ENCODE measurements at regions not wholly inside any gene's neighbourhood (a gene's known extent, or its start where the extent isn't known, plus 50 kb on each side); places are given as distances from the start of the nearest gene placed in this dataset.

DNA sequence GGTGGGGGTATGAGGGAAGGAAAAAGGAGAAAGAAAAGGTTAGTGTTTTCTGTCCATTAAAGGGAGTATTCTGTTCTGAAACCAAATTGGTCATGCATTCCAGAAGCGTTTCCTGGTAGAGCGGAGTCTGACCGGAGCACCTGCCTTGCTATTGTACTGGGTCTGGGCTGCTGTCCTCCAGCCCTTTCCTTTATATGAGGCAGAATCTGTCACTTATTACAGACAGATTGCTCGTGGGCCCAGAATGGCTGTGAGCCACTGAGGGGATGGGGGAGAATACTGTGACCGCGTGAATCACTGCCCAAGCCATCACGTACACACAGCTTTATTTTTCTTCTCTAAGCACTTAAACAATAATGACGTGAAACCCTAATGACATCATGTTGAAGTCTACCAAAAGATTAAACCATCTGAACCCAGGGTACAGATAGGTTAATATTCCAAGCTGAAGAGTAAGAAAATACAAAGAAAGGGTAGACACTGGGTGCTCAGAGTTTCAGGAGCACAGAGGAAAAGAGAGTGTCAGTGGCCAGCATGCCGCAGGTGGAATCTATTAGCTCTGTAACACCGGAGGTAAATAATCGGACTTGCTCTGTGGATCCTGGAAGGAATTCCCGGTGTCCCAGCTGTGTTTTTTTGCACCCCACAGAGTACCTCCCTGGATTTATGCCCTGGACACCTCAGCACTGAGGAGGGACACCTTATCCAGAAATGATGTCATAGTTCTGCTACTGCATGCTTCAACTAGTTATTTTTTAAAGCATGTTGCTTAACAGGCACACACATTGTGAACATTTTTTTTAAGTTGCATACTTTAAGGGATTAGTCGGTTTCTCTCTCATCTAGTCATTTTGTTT, 573.3 kb downstream of the PKHD1 start:
- Mint-ChIP-seq H3K36me3 (ENCODE audit: low read depth) (no peaks in the 10 kb centered on the region), H3K4me3 (no peak overlapping the region), H3K27me3 (no peaks in the 10 kb centered on the region), H3K27ac (no peak overlapping the region), H3K4me1 (no peaks in the 10 kb centered on the region)
- DNase-seq = no peak
- H3K9me3 ChIP-seq (ENCODE audit: control insufficient read depth, low read length, poor library complexity, severe bottlenecking) = no peaks in the 10 kb centered on the region
- ATAC-seq = no peak

DNA sequence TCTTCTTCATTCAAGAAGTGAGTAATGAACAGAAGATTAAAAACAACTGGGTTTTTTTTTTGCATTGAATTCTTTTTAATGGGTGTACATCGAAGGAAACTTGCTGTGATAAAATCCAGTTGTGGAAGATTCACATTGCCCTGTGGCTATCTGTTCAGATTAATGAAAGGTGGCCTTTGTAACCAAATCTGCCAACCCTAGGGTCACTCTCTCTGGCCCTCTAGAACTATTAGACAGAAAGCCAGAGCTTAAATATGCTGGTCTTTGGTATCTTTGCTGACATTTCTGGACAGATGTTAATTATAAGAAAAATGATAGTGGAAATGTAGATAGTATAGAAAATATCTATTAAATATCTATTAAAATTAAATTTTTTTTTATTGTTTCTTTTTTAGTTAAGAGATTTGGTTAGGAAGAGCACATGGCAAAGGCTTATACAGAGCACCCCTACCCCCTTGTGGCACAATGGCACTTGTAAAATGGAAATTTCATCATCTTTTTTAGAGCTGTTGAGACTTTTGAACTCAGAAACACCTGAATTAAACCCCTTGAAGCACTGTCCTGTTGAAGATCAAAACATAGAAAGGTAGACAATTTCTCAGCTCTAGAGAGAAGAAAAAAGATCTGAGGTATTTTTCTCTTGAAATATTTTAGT, 572.5 kb downstream of the PKHD1 start:
- no peak for DNase-seq
- H3K27me3 Mint-ChIP-seq = no peaks in the 10 kb centered on the region
- H3K27ac Mint-ChIP-seq = no peak overlapping the region
- H3K36me3 Mint-ChIP-seq (ENCODE audit: low read depth) = no peaks in the 10 kb centered on the region
- no peaks in the 10 kb centered on the region for H3K4me1 Mint-ChIP-seq
- H3K4me3 Mint-ChIP-seq = no peak overlapping the region
- ATAC-seq = no peak
- H3K9me3 ChIP-seq (ENCODE audit: control insufficient read depth, low read length, poor library complexity, severe bottlenecking) = no peaks in the 10 kb centered on the region

DNA sequence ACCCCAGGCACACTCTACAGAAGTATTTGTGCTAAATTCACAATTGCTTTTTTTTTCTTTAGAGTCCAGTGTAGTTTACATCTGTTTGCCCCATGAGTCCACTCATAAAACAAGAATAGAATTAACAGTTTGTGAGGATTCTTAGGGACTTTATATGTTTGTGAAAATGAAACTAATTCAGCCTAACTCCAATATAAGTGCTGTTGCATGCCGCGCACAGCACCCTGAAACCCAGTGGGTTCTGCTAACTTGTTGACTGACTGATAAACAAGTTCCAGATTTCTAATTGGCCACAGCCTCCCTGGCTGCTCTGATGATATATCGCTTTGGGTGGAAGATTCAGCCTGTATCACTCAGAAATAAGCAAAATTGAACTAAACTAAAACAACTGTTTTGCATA, 561.4 kb downstream of the PKHD1 start:
- H3K27me3 Mint-ChIP-seq = no peaks in the 10 kb centered on the region
- H3K4me3 Mint-ChIP-seq = no peak overlapping the region
- no peaks in the 10 kb centered on the region for H3K36me3 Mint-ChIP-seq (ENCODE audit: low read depth)
- ATAC-seq (no peak), DNase-seq (no peak)
- H3K9me3 ChIP-seq (ENCODE audit: control insufficient read depth, low read length, poor library complexity, severe bottlenecking) = no peaks in the 10 kb centered on the region
- no peaks in the 10 kb centered on the region for H3K4me1 Mint-ChIP-seq
- no peak overlapping the region for H3K27ac Mint-ChIP-seq

DNA sequence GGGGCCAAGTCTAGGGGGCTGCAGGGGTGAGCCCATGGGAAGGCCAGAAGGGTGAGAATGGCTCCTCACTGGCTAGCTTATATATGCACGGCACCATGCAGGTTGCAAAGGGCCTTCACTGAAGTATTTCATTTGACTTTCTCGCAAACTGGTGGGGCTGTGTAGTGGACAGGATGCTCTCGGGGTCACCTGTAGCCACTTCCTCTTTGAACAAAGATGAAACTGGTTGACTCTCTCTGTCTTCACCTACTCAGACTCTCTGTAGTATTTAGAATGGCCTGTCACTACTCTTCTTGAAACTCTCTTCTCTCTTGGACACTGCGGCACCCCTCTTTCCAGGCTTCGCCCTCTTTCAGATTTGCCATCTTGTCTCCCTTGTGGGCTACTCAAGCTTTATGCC, 560.5 kb downstream of the PKHD1 start:
- no peaks in the 10 kb centered on the region for H3K36me3 Mint-ChIP-seq (ENCODE audit: low read depth)
- H3K27ac Mint-ChIP-seq = no peak overlapping the region
- DNase-seq = no peak
- no peaks in the 10 kb centered on the region for H3K9me3 ChIP-seq (ENCODE audit: control insufficient read depth, low read length, poor library complexity, severe bottlenecking)
- no peaks in the 10 kb centered on the region for H3K27me3 Mint-ChIP-seq
- ATAC-seq = no peak
- no peaks in the 10 kb centered on the region for H3K4me1 Mint-ChIP-seq
- H3K4me3 Mint-ChIP-seq = no peak overlapping the region

DNA sequence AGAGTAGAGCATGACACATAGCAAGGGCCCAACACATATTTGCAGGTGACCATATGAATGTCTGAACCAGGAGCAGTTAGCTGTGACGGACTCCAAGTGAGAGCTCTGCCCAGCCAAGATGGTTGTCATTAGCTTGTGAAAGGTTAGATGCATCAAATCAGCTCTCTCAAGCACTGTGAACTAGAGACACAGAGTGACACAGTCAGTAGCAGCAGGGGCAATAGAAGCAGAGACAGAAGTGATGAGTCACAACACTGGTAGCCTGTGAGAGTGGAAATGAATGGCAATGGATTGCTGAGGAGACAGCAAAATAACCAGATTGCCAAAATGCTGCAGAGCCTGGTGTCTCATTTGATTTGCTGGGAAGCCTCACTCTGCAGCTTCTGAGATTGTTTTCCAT, 558.9 kb downstream of the PKHD1 start:
- H3K36me3 Mint-ChIP-seq (ENCODE audit: low read depth) = no peaks in the 10 kb centered on the region
- no peak overlapping the region for H3K4me3 Mint-ChIP-seq
- ATAC-seq (no peak), DNase-seq (no peak)
- no peak overlapping the region for H3K27ac Mint-ChIP-seq
- no peaks in the 10 kb centered on the region for H3K9me3 ChIP-seq (ENCODE audit: control insufficient read depth, low read length, poor library complexity, severe bottlenecking)
- no peaks in the 10 kb centered on the region for H3K27me3 Mint-ChIP-seq
- H3K4me1 Mint-ChIP-seq = no peaks in the 10 kb centered on the region

DNA sequence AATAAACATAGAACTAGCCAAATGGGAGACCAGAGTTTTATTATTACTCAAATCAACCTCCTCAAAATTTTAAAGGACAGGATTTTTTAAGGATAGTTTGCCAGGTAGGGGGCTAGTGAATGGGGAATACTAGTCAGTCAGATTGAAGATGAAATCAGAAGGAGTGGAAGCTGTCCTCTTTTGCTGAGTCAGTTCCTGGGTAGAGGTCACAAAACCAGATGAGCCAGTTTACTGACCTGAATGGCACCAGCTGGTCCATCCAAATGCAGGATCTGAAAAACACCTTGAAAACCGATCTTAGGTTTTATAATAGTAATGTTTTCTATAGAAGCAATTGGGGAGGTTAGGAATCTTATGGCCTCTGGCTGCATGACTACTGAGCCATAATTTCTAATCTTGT, 558.2 kb downstream of the PKHD1 start:
- Mint-ChIP-seq H3K36me3 (ENCODE audit: low read depth) (no peaks in the 10 kb centered on the region), H3K27ac (no peak overlapping the region), H3K27me3 (no peaks in the 10 kb centered on the region), H3K4me1 (no peaks in the 10 kb centered on the region), H3K4me3 (no peak overlapping the region)
- DNase-seq = no peak
- ATAC-seq = no peak
- no peaks in the 10 kb centered on the region for H3K9me3 ChIP-seq (ENCODE audit: control insufficient read depth, low read length, poor library complexity, severe bottlenecking)

DNA sequence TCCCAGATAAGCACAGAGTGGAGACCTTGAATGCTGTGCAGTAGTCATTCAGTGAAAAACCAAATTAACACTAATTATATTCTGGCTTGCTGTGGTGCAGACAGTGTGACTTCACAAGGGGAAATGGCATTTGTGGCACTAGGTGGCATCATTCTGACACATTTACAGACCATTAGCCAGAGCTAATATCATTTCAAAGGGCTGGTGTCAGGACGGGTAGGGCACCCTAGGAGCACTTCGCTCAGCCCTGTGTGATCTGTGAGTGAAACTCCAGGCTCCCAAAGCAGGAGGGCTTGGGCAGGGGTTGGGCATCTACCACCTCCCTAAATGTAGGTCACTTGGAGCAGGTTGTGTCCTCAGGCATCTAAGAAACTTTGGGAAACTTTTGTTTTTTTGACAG, 555.8 kb downstream of the PKHD1 start:
- no peaks in the 10 kb centered on the region for H3K9me3 ChIP-seq (ENCODE audit: control insufficient read depth, low read length, poor library complexity, severe bottlenecking)
- no peak for DNase-seq
- Mint-ChIP-seq H3K27me3 (no peaks in the 10 kb centered on the region), H3K4me3 (no peak overlapping the region), H3K27ac (no peak overlapping the region), H3K36me3 (ENCODE audit: low read depth) (no peaks in the 10 kb centered on the region), H3K4me1 (no peaks in the 10 kb centered on the region)
- ATAC-seq = no peak

DNA sequence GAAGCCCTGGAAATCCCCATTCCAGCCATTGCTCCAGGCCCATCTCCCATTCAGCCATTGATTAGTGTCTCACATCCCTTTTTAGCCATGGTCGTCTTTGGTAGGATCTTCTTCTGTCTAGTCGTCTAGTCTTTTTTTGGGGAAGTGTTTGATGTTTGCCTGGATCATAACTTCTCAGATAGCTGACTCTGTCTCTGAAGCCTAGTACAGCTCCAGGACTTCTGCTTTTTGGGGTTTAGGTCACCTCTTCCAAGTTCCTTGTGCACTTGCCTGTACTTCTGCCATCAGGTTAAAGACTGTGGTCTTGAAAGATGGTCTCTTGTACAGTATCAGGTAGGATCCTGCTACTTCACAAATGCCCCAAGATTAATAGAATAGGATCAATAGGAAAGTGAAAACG, 553.5 kb downstream of the PKHD1 start:
- Mint-ChIP-seq H3K36me3 (ENCODE audit: low read depth) (no peaks in the 10 kb centered on the region), H3K27ac (no peak overlapping the region)
- no peak for DNase-seq

DNA sequence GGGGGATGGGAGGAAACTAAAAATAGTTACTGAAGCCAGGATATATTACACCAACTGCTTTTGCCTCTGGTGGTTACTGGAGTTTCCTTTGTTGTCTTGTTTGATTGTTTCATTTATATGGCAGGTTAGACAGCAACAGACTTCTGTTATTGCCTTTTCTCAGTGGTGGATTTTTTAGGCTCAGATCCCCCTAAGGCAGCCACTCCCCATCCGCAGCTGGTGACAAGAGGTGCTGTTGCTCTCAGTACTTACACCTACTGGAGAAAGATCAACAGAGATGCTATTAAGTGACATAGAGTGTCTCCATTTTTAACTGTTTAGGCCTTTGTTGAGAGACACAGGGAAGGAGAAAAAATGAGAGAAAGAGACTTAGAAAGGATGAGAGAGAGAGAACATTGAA, 552.1 kb downstream of the PKHD1 start:
- no peaks in the 10 kb centered on the region for H3K36me3 Mint-ChIP-seq (ENCODE audit: low read depth)
- no peaks in the 10 kb centered on the region for H3K27me3 Mint-ChIP-seq
- H3K4me3 Mint-ChIP-seq = no peak overlapping the region
- H3K9me3 ChIP-seq (ENCODE audit: control insufficient read depth, low read length, poor library complexity, severe bottlenecking) = no peaks in the 10 kb centered on the region
- ATAC-seq (no peak), DNase-seq (no peak)
- no peaks in the 10 kb centered on the region for H3K4me1 Mint-ChIP-seq
- H3K27ac Mint-ChIP-seq = no peak overlapping the region

More for the DNA sequence above, 553.5 kb downstream of the PKHD1 start:
- ATAC-seq = no peak
- Mint-ChIP-seq H3K4me3 (no peak overlapping the region), H3K27me3 (no peaks in the 10 kb centered on the region), H3K4me1 (no peaks in the 10 kb centered on the region)
- H3K9me3 ChIP-seq (ENCODE audit: control insufficient read depth, low read length, poor library complexity, severe bottlenecking) = no peaks in the 10 kb centered on the region

DNA sequence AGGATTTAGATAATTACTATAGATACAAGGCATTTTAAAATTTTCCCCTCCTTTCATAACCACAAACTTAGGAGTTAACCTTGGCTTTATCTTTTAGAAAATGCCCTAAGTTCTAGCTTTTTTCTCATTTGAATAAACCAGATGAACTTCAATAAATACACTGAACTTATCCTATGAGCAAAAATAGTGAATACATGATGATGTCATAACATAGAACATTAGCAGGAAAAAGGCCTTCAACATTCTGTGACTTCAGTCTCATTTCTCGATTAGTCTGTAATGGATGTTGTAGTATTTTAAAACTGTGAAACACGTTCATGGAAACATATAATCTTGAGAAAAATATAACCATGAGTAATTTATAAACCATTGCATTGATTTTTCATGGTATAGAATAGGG, 550.7 kb downstream of the PKHD1 start:
- no peak overlapping the region for H3K4me3 Mint-ChIP-seq
- H3K27ac Mint-ChIP-seq = no peak overlapping the region
- H3K36me3 Mint-ChIP-seq (ENCODE audit: low read depth) = no peaks in the 10 kb centered on the region
- DNase-seq (no peak), ATAC-seq (no peak)
- no peaks in the 10 kb centered on the region for H3K27me3 Mint-ChIP-seq
- no peaks in the 10 kb centered on the region for H3K4me1 Mint-ChIP-seq
- H3K9me3 ChIP-seq (ENCODE audit: control insufficient read depth, low read length, poor library complexity, severe bottlenecking) = no peaks in the 10 kb centered on the region

DNA sequence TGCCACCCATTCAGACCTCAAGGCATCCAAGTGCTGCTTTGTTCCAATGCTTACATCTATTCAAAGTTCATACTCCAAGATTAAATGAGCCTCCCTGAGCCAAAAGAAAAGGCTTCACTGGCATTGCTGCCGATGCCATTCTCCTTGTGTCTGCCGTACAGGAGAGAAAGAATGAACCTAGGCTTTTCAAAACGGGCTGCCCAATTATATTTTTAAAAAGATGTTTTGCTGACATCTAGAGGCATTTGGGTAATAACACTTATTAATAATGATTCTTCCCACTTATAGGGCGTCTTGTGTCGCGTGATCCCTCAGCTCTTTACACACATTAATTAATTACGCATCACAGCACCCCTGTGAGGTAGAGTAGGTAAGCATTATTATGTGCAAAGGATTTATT, 545.6 kb downstream of the PKHD1 start:
- ATAC-seq = no peak

DNA sequence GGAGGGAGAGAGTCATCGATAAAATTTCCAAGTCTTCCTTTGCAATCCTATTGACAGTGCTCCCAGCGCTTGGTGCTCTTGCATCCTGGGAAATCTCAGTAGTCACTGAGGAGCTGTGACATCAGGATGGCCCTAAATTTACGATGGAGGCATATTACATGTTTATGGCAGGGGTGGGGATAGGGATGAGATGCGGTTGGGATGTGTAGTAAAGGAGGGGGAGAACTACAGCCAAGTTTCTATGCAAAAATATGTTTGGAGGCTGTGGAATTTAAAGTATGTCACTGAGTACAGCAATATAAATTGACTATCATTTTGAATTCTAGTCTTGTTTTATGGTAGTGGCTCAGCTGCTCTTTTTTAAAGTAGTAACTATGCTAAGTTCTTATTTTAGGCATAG, 544.9 kb downstream of the PKHD1 start:
- no peaks in the 10 kb centered on the region for H3K9me3 ChIP-seq (ENCODE audit: control insufficient read depth, low read length, poor library complexity, severe bottlenecking)
- DNase-seq (no peak), ATAC-seq (no peak)
- Mint-ChIP-seq H3K4me1 (no peaks in the 10 kb centered on the region), H3K27ac (no peak overlapping the region), H3K4me3 (no peak overlapping the region), H3K27me3 (no peaks in the 10 kb centered on the region), H3K36me3 (ENCODE audit: low read depth) (no peaks in the 10 kb centered on the region)

More for the DNA sequence above, 545.6 kb downstream of the PKHD1 start:
- H3K27ac Mint-ChIP-seq = no peak overlapping the region
- no peaks in the 10 kb centered on the region for H3K27me3 Mint-ChIP-seq
- H3K9me3 ChIP-seq (ENCODE audit: control insufficient read depth, low read length, poor library complexity, severe bottlenecking) = no peaks in the 10 kb centered on the region
- no peak overlapping the region for H3K4me3 Mint-ChIP-seq
- no peak for DNase-seq
- no peaks in the 10 kb centered on the region for H3K4me1 Mint-ChIP-seq
- H3K36me3 Mint-ChIP-seq (ENCODE audit: low read depth) = no peaks in the 10 kb centered on the region

DNA sequence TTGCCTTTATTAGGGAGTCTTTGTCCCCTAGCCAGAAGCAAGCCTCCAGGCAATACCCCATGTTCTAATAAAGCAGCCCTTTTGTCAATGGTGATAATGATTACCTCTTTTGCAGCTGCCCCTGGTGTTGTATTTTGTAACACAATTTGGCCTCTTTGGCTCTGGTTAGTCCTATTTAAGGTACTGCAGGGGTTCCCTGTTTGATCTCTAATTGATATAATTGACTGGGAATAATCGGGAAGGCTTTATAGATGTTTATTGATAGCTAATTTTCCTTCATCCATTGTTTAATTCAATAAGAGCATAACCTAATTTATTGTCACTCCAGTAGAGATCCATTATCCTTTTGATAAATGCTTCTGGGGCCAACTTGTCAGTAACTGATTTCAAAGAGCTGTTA, 537.2 kb downstream of the PKHD1 start:
- no peaks in the 10 kb centered on the region for H3K4me1 Mint-ChIP-seq
- H3K27me3 Mint-ChIP-seq = no peaks in the 10 kb centered on the region
- no peak overlapping the region for H3K4me3 Mint-ChIP-seq
- no peak overlapping the region for H3K27ac Mint-ChIP-seq
- DNase-seq (no peak), ATAC-seq (no peak)
- no peaks in the 10 kb centered on the region for H3K9me3 ChIP-seq (ENCODE audit: control insufficient read depth, low read length, poor library complexity, severe bottlenecking)
- H3K36me3 Mint-ChIP-seq (ENCODE audit: low read depth) = no peaks in the 10 kb centered on the region

DNA sequence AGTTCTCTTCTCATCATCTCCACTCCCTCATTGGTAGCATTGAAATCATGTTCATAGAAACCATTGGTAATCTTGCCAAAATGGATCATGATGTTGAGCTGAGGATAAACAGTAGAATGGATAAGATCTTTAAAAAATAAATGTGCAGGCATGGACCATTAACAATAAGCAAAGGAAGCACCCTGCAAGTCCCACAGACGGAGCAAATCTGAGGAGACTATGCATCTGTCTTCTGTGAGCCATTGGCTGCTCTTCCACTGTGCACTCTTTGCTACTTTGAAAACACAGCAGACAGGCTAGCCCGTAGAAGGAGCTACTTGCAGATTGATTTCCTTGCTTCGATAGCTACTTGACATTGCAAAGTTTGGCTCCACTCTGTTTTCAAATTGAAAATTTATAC, 535.0 kb downstream of the PKHD1 start:
- Mint-ChIP-seq H3K27ac (no peak overlapping the region), H3K27me3 (no peaks in the 10 kb centered on the region), H3K36me3 (ENCODE audit: low read depth) (no peaks in the 10 kb centered on the region), H3K4me1 (no peaks in the 10 kb centered on the region), H3K4me3 (no peak overlapping the region)
- no peak for DNase-seq
- no peak for ATAC-seq
- H3K9me3 ChIP-seq (ENCODE audit: control insufficient read depth, low read length, poor library complexity, severe bottlenecking) = no peaks in the 10 kb centered on the region
